Breast epithelium (tissue), 4 donors: ENCODE measurements at regions not wholly inside any gene's neighbourhood (a gene's known extent, or its start where the extent isn't known, plus 50 kb on each side); places are given as distances from the start of the nearest gene placed in this dataset.

Experiments used
- DNase-seq, 2 donors: peaks; one replicate each; pipeline ENCODE4 v3.0.0-alpha.2; 2019; ENCODE audit warnings: low spot score in 2 of 2
- H3K27ac ChIP-seq, 2 donors: fragments of 200-600 bp; sonication (generic) in 1 of 2; one replicate each; pipeline ENCODE4 v1.5.1; 2016 to 2019; ENCODE audit warnings: mild to moderate bottlenecking in 1 of 2
- H3K27me3 ChIP-seq, 2 donors: fragments of 200-600 bp; sonication (generic) in 1 of 2; one replicate each; pipeline versions ENCODE4 v1.5.1 to v1.6.0; 2017 to 2019; ENCODE audit warnings: control low read depth in 1 of 2, mild to moderate bottlenecking in 1 of 2
- H3K36me3 ChIP-seq: fragments of 200-600 bp; one replicate; pipeline ENCODE4 v1.5.1; 2019
- H3K4me1 ChIP-seq, 2 donors: fragments of 200-600 bp; sonication (generic); one replicate each; pipeline ENCODE4 v1.5.1; 2016 to 2019; ENCODE audit warnings: control low read depth in 1 of 2
- H3K4me3 ChIP-seq, 3 donors: fragments of 200-600 bp; sonication (generic); 1 replicate in 2 of 3; 2 replicates in 1 of 3; pipeline ENCODE4 v1.5.1; 2016 to 2019; ENCODE audit warnings: mild to moderate bottlenecking in 3 of 3, moderate library complexity in 2 of 3
- H3K9me3 ChIP-seq, 2 donors: fragments of 200-600 bp; sonication (generic) in 1 of 2; one replicate each; pipeline ENCODE4 v1.5.1; 2016 to 2019; ENCODE audit warnings: control low read depth in 1 of 2
- CTCF ChIP-seq, 3 donors: fragments of 450-650 bp; IDR thresholded peaks; one replicate each; pipeline ENCODE4 v1.5.1; 2016 to 2017; ENCODE audit warnings: antibody characterized with exemption in 3 of 3, mild to moderate bottlenecking in 3 of 3, moderate library complexity in 3 of 3
- POLR2A ChIP-seq: fragments of 450-650 bp; IDR thresholded peaks from one replicate; pipeline ENCODE4 v1.6.1; 2016; ENCODE audit warnings: antibody characterized with exemption, mild to moderate bottlenecking, moderate library complexity
- POLR2AphosphoS5 ChIP-seq, 3 donors: sonication (generic); formaldehyde crosslinking; IDR thresholded peaks; one replicate each; pipeline ENCODE4 v1.6.1; 2017; ENCODE audit warnings: antibody characterized with exemption in 3 of 3
- intact Hi-C: fragments of 100-400 bp; cut with DNase I; formaldehyde crosslinking; loops from one replicate; pipeline ENCODE4 v1.15.1; 2023; ENCODE audit warnings: low total_unique reads

DNA sequence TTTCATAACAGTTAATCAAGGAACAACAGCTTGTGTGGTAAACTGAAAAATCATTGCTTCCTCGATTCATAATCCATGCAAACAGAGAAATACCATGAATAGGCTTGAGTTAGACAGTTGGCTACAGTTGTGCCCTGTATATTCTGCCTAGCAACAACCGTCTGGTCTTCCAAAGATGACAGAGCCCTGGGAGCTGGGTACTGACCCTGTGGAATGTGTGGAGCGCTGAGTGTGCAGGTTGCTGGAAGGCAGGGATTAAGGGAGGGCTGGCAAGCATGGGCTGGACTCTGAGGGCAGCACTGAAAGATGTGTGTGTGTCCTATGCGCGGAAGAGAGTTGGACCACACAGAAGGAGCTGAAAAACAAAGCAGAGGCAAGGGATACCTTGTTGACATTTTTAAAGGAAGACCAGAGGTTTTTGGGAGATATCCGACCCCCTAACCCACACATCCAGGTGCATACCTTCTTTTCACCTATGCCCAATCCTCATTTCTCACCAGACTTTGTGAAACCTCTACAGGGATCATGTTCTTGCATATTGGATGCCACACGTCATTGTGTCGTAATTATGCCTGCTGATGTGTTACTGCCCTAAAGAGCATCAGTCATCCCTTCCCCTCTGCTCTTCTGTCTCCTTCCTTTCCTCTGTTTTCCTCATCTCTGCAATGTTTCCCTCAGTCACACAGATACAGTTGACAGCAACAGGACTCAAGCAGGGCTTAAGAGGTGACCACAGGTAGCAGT lies 58.2 kb upstream of the VGLL2 start:
- TF ChIP-seq POLR2A (no peak), POLR2AphosphoS5 (IDR thresholded peaks at IDR 0.05) (no peak), CTCF (IDR thresholded peaks at IDR 0.05) (no peak)
- Histone ChIP-seq H3K4me3 (no peak overlapping the region), H3K4me1 (no peaks in the 10 kb centered on the region), H3K36me3 (no peaks in the 10 kb centered on the region), H3K27me3 (no peaks in the 10 kb centered on the region), H3K9me3 (no peaks in the 10 kb centered on the region), H3K27ac (no peak overlapping the region)
- intact Hi-C loops, result no loop called here
- DNase-seq, result peak in 1 of 2 donors; percentile 17

DNA sequence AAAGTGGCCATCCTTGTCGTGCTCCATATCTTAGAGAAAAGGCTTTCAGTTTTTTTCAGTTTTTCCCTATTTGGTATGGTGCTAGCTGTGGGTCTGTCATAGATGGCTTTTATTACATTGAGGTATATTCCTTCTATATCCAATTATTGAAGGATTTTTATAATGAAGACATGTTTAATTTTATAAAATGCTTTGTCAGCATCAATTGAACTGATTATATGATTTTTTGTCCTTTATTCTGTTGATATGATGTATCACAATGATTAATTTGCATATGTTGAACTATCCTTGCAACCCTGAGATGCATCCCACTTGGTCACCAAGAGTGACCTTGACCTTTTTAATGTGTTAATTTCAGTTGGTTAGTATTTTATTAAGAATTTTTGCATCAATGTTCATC lies 55.1 kb upstream of the VGLL2 start:
- no peak for TF ChIP-seq POLR2AphosphoS5 (IDR thresholded peaks at IDR 0.05)
- no peak for TF ChIP-seq CTCF (IDR thresholded peaks at IDR 0.05)
- no peak for TF ChIP-seq POLR2A
- no peak overlapping the region for H3K27ac ChIP-seq
- intact Hi-C loops, result no loop called here

DNA sequence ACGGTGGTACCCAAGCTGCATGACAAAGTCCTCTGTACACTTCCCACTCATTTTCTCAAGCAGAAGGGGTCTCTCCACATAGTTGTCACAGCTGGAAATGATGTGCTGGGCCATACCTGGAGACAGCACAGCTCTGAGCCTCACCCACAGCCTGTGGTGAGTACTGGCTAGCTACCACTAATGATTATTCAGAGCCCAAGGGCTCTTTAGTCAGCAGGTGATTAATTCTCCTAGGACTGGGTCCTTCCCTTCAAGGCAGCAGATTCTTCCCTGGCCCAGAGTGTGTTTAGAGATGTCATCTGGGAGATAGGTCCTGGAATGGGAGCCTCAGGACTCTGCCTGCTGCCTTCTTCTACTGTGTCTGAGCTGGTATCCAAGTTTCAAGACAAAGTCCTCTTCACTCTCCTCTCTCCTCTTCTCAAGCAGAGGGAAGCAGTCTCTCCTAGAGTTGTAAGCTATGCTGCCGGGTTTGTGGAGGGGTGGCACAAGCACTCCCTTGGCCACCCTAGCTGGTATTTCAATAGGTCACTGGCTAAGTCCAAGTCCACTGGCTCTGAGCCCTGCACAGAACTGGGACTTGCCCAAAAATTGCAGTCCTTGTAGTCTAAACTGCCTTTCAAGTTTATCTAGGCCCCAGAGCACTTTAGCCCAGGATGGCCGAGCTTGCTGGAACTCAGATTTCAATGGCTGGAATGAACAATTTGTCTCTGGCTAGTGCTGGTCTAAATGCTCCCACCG lies 49.8 kb upstream of the VGLL2 start:
- no peak overlapping the region for H3K4me3 ChIP-seq
- no peaks in the 10 kb centered on the region for H3K4me1 ChIP-seq
- TF ChIP-seq POLR2AphosphoS5 (IDR thresholded peaks at IDR 0.05) (no peak), POLR2A (no peak), CTCF (IDR thresholded peaks at IDR 0.05) (no peak)
- H3K27ac ChIP-seq, result no peak overlapping the region
- DNase-seq, result no peak
- no peaks in the 10 kb centered on the region for H3K9me3 ChIP-seq
- intact Hi-C loops, result no loop called here
- no peaks in the 10 kb centered on the region for H3K27me3 ChIP-seq
- H3K36me3 ChIP-seq, result no peaks in the 10 kb centered on the region

More for the DNA sequence above, 55.1 kb upstream of the VGLL2 start:
- no peaks in the 10 kb centered on the region for H3K4me1 ChIP-seq
- no peaks in the 10 kb centered on the region for H3K9me3 ChIP-seq
- DNase-seq, result no peak
- H3K27me3 ChIP-seq, result no peaks in the 10 kb centered on the region
- H3K36me3 ChIP-seq, result no peaks in the 10 kb centered on the region
- no peak overlapping the region for H3K4me3 ChIP-seq
